GM19324 (cell line): ENCODE measurements at regions not wholly inside any gene's neighbourhood (a gene's known extent, or its start where the extent isn't known, plus 50 kb on each side); places are given as distances from the start of the nearest gene placed in this dataset.
"Not testable (repeated sequence)": the region's sequence is repeated elsewhere in the genome, so short reads cannot be mapped to it uniquely, and the experiment has no call there.

ENCODE experiments used
- ATAC-seq: cut with Tn5 transposase; IDR thresholded peaks from one replicate; pipeline ENCODE4 v1.9.1; 2021; ENCODE audit warnings: mild to moderate bottlenecking, moderate library complexity; ENCODE audit not compliant: unreplicated experiment, low FRiP score

- no peak for ATAC-seq
These were observed 190.1 kb upstream of the ITGA1 start for GRCh38 chr5:52597625-52598024.

DNA sequence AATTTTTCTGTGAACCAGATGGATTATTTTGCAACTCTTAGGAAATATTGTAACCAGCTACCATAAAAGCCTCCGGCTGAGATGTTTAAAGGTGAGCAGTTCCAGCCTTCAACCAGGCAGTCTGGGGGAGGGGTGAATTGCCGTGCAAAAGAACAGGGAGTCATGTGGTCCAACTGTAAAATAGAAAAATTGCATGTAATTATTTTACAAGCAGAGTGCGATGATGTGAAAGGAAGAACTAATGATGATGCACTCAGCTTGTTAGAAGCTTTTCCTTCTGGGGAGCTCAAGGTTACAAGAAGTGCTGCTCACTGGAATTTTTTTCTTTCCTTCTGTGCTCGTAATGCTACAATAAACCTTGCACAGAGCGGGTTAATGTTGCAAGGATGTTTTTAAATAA lies 188.7 kb upstream of the ITGA1 start:
- ATAC-seq: no peak

GRCh38 chr5:52603778-52604554 lies 183.8 kb upstream of the ITGA1 start:
- ATAC-seq: no peak

DNA sequence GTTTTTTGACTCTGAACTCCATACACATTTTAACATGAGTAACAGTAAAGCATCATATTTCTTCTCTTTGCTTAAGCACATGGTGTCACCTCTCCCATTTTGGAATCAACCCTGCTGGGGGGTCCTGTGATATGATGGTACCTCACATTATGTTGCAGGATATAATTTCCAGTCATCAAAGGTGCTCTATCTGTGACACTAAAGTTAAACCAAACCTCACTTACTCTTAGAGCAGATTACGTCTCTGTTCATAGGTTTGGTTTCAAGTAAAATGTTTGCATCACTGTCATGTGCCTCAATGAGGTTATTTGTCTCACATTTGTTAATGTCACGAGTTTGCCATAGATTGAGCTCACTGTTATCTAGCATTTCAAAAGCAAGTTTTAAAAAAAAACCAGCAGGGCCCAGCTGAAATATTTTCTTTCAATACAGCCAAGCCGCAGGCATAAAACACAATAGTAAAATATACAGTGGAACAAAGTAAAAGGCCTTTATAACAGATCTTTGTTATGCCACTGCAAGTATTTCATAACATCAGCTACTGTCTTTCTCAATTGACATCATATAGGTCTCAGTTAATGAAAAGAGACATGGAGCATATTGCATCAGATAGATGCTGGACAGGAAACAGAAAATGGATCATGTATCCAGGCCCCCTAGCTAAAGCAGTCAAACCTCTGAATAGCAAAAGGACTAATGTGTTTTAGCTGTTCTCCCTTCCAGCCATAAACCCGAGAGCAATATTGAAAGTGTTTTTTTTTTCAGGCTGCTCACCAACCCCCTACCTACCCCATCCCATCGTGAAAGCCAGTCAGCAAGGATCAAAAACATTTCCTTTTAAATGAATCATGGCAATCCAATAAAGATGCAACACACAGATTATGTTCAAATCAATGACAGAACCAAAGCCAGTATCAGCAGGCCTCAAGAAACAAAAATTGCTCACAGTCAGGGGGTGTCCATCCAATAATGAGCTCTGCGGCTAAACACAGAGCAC lies 182.1 kb upstream of the ITGA1 start:
- no peak for ATAC-seq

- no peak for ATAC-seq
These were observed 180.4 kb upstream of the ITGA1 start for GRCh38 chr5:52607227-52607824.

DNA sequence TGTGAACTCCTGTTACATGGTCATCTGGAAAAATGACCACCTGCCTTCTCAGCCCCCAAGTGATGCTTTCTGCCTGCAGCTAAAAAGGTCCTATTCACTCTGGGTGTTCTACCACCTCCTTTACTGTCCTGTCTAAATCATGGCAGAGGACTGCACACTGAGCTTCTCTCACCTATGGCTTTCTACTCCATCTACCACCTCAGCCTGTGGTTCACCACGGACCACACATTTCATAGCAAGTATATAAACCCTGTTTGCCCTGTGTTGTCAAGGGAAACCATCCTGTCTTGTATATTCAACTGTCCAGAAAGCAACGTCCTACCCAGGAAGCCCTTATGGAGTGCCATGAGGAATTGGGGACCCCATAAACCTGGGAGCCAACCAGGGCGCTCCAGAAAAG lies 167.4 kb upstream of the ITGA1 start:
- ATAC-seq: no peak

- no peak for ATAC-seq
These were observed 164.4 kb upstream of the ITGA1 start for GRCh38 chr5:52623291-52623690.

DNA sequence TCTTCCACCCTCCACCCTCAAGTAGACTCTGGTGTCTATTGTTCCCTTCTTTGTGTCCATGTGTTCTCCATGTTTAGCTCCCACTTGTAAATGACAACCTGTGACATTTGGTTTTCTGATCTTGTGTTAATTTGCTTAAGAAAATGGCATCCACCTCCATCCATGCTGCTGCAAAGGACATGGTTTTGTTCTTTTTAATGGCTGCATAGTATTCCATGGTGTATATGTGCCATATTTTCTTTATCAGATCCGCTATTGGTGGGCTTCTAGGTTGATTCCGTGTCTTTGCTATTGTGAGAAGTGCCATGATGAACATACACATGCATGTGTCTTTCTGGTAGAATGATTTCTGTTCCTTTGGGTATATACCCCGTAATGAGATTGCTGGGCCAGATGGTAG lies 163.4 kb upstream of the ITGA1 start:
- ATAC-seq: no peak

- ATAC-seq: no peak
These were observed 161.4 kb upstream of the ITGA1 start for GRCh38 chr5:52626312-52626711.

GRCh38 chr5:52627740-52628139 lies 160.0 kb upstream of the ITGA1 start:
- ATAC-seq: no peak

- ATAC-seq: no peak
These were observed 155.4 kb upstream of the ITGA1 start for GRCh38 chr5:52632281-52632680.

- ATAC-seq: not testable (repeated sequence)
These were observed 153.5 kb upstream of the ITGA1 start for GRCh38 chr5:52634171-52634570.

- no peak for ATAC-seq
These were observed 149.0 kb upstream of the ITGA1 start for GRCh38 chr5:52638732-52639131.

- ATAC-seq: no peak
These were observed 139.0 kb upstream of the ITGA1 start for GRCh38 chr5:52648726-52649125.

DNA sequence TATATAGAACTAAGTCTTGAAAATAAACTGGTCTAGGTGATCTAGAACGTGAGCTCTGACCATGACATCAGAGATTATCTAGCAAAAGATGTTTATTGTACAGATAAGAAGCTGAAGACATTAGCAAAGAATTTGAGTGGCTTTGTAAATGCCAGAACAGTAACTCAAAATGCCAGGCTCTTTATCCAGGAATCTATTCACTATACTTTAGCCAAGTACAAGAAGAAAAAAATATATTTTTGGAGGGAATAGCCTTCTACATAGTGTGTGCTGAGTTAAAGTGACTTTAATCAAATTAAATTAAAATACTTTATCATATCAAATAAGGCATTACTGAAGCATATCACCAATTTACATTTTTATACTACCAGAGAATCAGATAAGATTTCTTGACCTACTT lies 132.6 kb upstream of the ITGA1 start:
- ATAC-seq: no peak

GRCh38 chr5:52656569-52657246 lies 131.0 kb upstream of the ITGA1 start:
- no peak for ATAC-seq

DNA sequence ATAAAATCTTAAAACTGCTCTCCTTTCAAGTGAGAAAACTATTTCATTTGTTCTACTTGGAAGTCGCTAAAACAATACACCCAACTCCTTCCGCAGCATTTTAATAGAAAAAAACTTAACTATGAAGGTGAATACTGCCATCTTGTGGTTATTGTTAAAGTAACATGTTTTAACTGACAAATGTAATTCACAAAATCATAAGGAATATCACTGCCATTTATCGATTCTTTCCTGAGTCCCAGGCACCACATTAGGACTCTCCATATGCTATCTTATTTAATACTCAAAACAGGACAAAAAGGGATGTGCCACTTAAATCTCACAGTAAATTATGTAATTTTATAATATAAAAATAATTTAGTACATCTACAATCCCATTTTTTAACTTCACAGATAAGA lies 130.5 kb upstream of the ITGA1 start:
- no peak for ATAC-seq

GRCh38 chr5:52658246-52658645 lies 129.5 kb upstream of the ITGA1 start:
- ATAC-seq: no peak

DNA sequence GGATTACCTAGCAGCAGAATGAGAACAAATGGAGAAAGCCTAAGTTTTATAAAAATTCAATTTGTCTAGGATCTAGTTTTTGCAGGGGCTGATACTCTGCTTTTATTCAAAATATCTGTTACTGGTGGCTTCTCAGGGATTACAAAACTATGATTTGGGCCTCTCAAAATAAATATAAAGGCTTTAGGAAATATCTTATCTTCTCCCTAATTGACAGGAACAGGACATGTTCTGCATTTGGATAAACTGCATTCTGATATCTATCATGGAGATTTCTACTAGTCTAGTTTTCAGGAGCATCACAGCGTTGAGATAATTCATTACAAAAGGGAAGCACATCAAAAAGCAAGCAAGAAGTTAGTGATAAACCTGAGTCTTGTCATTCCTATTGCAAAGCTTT lies 127.1 kb upstream of the ITGA1 start:
- ATAC-seq: no peak

- no peak for ATAC-seq
These were observed 125.7 kb upstream of the ITGA1 start for GRCh38 chr5:52661903-52662595.
